H9 (cell line): ENCODE measurements at regions not wholly inside any gene's neighbourhood (a gene's known extent, or its start where the extent isn't known, plus 50 kb on each side); places are given as distances from the start of the nearest gene placed in this dataset.

Experiments used
- DNase-seq: peaks from one replicate; pipeline ENCODE4 v3.0.0-alpha.2; 2017
- H2AFZ ChIP-seq: one replicate; pipeline ENCODE4 v1.6.1; 2013; ENCODE audit warnings: mild to moderate bottlenecking, low read length, control low read depth, moderate library complexity
- H2AK5ac ChIP-seq: 2 replicates; pipeline ENCODE4 v1.6.1; 2013; ENCODE audit warnings: low read length, control low read depth, mixed read lengths; ENCODE audit not compliant: insufficient read length
- H2BK120ac ChIP-seq: one replicate; pipeline ENCODE4 v1.6.1; 2013; ENCODE audit warnings: low read depth, mild to moderate bottlenecking, low read length, control low read depth, inconsistent platforms; ENCODE audit not compliant: poor library complexity, severe bottlenecking
- H2BK12ac ChIP-seq: 2 replicates; pipeline ENCODE4 v1.6.1; 2013; ENCODE audit warnings: low read length, control low read depth, mixed read lengths, low read depth; ENCODE audit not compliant: insufficient read length
- H2BK15ac ChIP-seq: 2 replicates; pipeline ENCODE4 v1.6.1; 2013; ENCODE audit warnings: low read depth, low read length, control low read depth
- H2BK20ac ChIP-seq: one replicate; pipeline ENCODE4 v1.6.1; 2013; ENCODE audit warnings: low read depth, mild to moderate bottlenecking, low read length, control low read depth, inconsistent platforms; ENCODE audit not compliant: poor library complexity, severe bottlenecking
- H2BK5ac ChIP-seq: 2 replicates; pipeline ENCODE4 v1.6.1; 2013; ENCODE audit warnings: low read length, control low read depth, mixed read lengths; ENCODE audit not compliant: insufficient read length
- H3K14ac ChIP-seq: 2 replicates; pipeline ENCODE4 v1.6.1; 2013; ENCODE audit warnings: low read length, control low read depth; ENCODE audit not compliant: insufficient read depth
- H3K18ac ChIP-seq: 2 replicates; pipeline ENCODE4 v1.6.1; 2013; ENCODE audit warnings: low read depth, mild to moderate bottlenecking, mixed read lengths, low read length, control low read depth; ENCODE audit not compliant: insufficient read length
- H3K23ac ChIP-seq: 2 replicates; pipeline ENCODE4 v1.6.1; 2013; ENCODE audit warnings: low read length, control low read depth, mixed read lengths, low read depth; ENCODE audit not compliant: insufficient read length
- H3K23me2 ChIP-seq: 2 replicates; pipeline ENCODE4 v1.6.1; 2013; ENCODE audit warnings: low read depth, mild to moderate bottlenecking, mixed read lengths, low read length, control low read depth; ENCODE audit not compliant: insufficient read length, poor library complexity, severe bottlenecking
- H3K27ac ChIP-seq: 2 replicates; pipeline ENCODE4 v1.5.1; 2013; ENCODE audit warnings: low read length, control low read depth, mixed read lengths, low read depth; ENCODE audit not compliant: insufficient read length
- H3K27me3 ChIP-seq: 2 replicates; pipeline ENCODE4 v1.6.1; 2013; ENCODE audit warnings: low read length, control low read depth, inconsistent platforms; ENCODE audit not compliant: insufficient read depth
- H3K4ac ChIP-seq: 2 replicates; pipeline ENCODE4 v1.6.1; 2013; ENCODE audit warnings: low read depth, mild to moderate bottlenecking, control low read depth, inconsistent platforms, low read length, moderate library complexity
- H3K4me1 ChIP-seq: 2 replicates; pipeline ENCODE4 v1.6.1; 2013; ENCODE audit warnings: low read length, control low read depth, inconsistent platforms; ENCODE audit not compliant: insufficient read depth
- H3K4me2 ChIP-seq: 2 replicates; pipeline ENCODE4 v1.6.1; 2013; ENCODE audit warnings: low read length, control low read depth, mixed read lengths; ENCODE audit not compliant: insufficient read length, insufficient read depth
- H3K56ac ChIP-seq: 2 replicates; pipeline ENCODE4 v1.6.1; 2013; ENCODE audit warnings: low read depth, mild to moderate bottlenecking, mixed read lengths, low read length, control low read depth; ENCODE audit not compliant: insufficient read length
- H3K79me1 ChIP-seq: 2 replicates; pipeline ENCODE4 v1.6.1; 2013; ENCODE audit warnings: low read depth, mild to moderate bottlenecking, moderate library complexity, low read length, control low read depth, inconsistent platforms; ENCODE audit not compliant: insufficient read depth, poor library complexity, severe bottlenecking
- H3K79me2 ChIP-seq: 2 replicates; pipeline ENCODE4 v1.6.1; 2013; ENCODE audit warnings: low read length, control low read depth, inconsistent platforms; ENCODE audit not compliant: insufficient read depth
- H3K9ac ChIP-seq: 2 replicates; pipeline ENCODE4 v1.6.1; 2013; ENCODE audit warnings: low read length, control low read depth, mixed read lengths; ENCODE audit not compliant: insufficient read length; ENCODE audit errors: extremely low read depth
- H3K9me3 ChIP-seq: one replicate; pipeline ENCODE4 v1.6.1; 2013; ENCODE audit warnings: low read depth, low read length, inconsistent platforms; ENCODE audit not compliant: control insufficient read depth
- H3T11ph ChIP-seq: one replicate; pipeline ENCODE4 v1.6.1; 2013; ENCODE audit warnings: mild to moderate bottlenecking, low read length, control low read depth, inconsistent platforms
- H4K20me1 ChIP-seq: one replicate; pipeline ENCODE4 v1.6.1; 2013; ENCODE audit not compliant: control insufficient read depth, insufficient read length, insufficient read depth
- H4K5ac ChIP-seq: 2 replicates; pipeline ENCODE4 v1.6.1; 2013; ENCODE audit warnings: low read depth, mild to moderate bottlenecking, mixed read lengths, low read length, control low read depth; ENCODE audit not compliant: insufficient read length
- H4K8ac ChIP-seq: replicated peaks from 2 replicates; pipeline ENCODE4 v1.6.1; 2013; ENCODE audit warnings: low read length, control low read depth, mixed read lengths, low read depth; ENCODE audit not compliant: insufficient read length
- H4K91ac ChIP-seq: 2 replicates; pipeline ENCODE4 v1.6.1; 2013; ENCODE audit warnings: low read depth, mild to moderate bottlenecking, moderate library complexity, mixed read lengths, low read length, control low read depth; ENCODE audit not compliant: insufficient read length
- H3K27ac Mint-ChIP-seq, 3 experiments: 2 replicates in 2 of 3; 3 replicates in 1 of 3; pipeline ENCODE4 v1.8.0; 2020 to 2021; ENCODE audit warnings: mixed read lengths in 3 of 3, mild to moderate bottlenecking in 1 of 3, moderate library complexity in 1 of 3
- H3K27me3 Mint-ChIP-seq: 2 replicates; pipeline ENCODE4 v1.8.0; 2021; ENCODE audit warnings: low read depth, mild to moderate bottlenecking, moderate library complexity, mixed read lengths
- H3K36me3 Mint-ChIP-seq, 3 experiments: 2 replicates in 2 of 3; 3 replicates in 1 of 3; pipeline ENCODE4 v1.8.0; 2020 to 2021; ENCODE audit warnings: low read depth in 3 of 3, mixed read lengths in 3 of 3; ENCODE audit not compliant: insufficient read depth in 1 of 3
- H3K4me1 Mint-ChIP-seq, 2 experiments: 2 replicates each; pipeline ENCODE4 v1.8.0; 2020; ENCODE audit warnings: mixed read lengths in 2 of 2
- H3K4me3 Mint-ChIP-seq, 2 experiments: 2 replicates in 1 of 2; 3 replicates in 1 of 2; pipeline ENCODE4 v1.8.0; 2020 to 2021; ENCODE audit warnings: mild to moderate bottlenecking in 2 of 2, mixed read lengths in 2 of 2, moderate library complexity in 1 of 2
- H3K9me3 Mint-ChIP-seq, 2 experiments: 2 replicates in 1 of 2; 3 replicates in 1 of 2; pipeline ENCODE4 v1.8.0; 2020; ENCODE audit warnings: mild to moderate bottlenecking in 2 of 2, mixed read lengths in 2 of 2, moderate library complexity in 1 of 2
- WGBS: extraction: QIAGEN DNeasy Blood & Tissue Kit; methylation state at CpG from one replicate; pipeline ENCODE4 v1.1.7; 2013; ENCODE audit warnings: missing lambda C conversion rate, low lambda C conversion rate, mixed read lengths; ENCODE audit not compliant: insufficient read length; ENCODE audit errors: extremely low coverage; 5-methylcytosine and 5-hydroxymethylcytosine counted together
- TF ChIP-seq, protein P1 (sequence below): fragments of 200-600 bp; sonication (generic); conservative IDR thresholded peaks from 3 replicates; pipeline ENCODE4 v1.8.0; 2021; ENCODE audit warnings: antibody characterized with exemption, mild to moderate bottlenecking

DNA sequence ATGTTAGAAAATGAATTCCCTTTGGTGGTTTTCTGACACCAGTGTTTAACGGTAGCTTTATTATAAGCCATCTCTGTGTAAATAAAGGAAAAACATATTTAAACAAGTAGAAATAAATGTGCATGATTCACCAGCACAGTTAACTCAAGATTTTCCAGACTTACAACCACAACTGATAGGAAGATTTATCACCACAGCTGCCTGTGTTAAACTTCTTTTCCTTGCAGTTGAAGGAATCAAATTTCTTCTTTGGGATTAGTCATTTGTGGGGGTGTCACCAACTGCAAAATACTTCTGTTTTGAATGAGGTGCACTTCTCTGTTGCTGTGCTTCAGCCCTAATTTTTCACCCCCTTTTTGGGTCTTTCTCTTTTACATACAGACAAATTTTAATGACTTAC lies 128.1 kb upstream of the STK26 start:
- H3K27ac ChIP-seq, result no peak overlapping the region
- H3K4ac ChIP-seq, result no peak overlapping the region

More for the DNA sequence above, 128.1 kb upstream of the STK26 start:
- no peak overlapping the region for H3T11ph ChIP-seq
- TF ChIP-seq, protein P1, sequence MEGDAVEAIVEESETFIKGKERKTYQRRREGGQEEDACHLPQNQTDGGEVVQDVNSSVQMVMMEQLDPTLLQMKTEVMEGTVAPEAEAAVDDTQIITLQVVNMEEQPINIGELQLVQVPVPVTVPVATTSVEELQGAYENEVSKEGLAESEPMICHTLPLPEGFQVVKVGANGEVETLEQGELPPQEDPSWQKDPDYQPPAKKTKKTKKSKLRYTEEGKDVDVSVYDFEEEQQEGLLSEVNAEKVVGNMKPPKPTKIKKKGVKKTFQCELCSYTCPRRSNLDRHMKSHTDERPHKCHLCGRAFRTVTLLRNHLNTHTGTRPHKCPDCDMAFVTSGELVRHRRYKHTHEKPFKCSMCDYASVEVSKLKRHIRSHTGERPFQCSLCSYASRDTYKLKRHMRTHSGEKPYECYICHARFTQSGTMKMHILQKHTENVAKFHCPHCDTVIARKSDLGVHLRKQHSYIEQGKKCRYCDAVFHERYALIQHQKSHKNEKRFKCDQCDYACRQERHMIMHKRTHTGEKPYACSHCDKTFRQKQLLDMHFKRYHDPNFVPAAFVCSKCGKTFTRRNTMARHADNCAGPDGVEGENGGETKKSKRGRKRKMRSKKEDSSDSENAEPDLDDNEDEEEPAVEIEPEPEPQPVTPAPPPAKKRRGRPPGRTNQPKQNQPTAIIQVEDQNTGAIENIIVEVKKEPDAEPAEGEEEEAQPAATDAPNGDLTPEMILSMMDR, result no peak
- no peaks in the 10 kb centered on the region for H4K20me1 ChIP-seq
- H3K23me2 ChIP-seq, result no peaks in the 10 kb centered on the region
- H2BK120ac ChIP-seq, result no peak overlapping the region
- Mint-ChIP-seq H3K9me3 (no peaks in the 10 kb centered on the region), H3K27me3 (peaks cover 13% of the 10 kb centered on the region), H3K36me3 (no peaks in the 10 kb centered on the region), H3K4me3 (no peak overlapping the region), H3K27ac (no peak overlapping the region), H3K4me1 (peaks cover 0 to 4% of the 10 kb centered on the region in 2 experiments; a peak in 2 of 4 replicates)
- no peaks in the 10 kb centered on the region for H3K27me3 ChIP-seq
- no peak overlapping the region for H2BK20ac ChIP-seq
- no peaks in the 10 kb centered on the region for H3K9me3 ChIP-seq
- WGBS, result no CpG with 5 or more reads among the region's 1 CpG
- no peak overlapping the region for H3K9ac ChIP-seq
- no peak overlapping the region for H2BK12ac ChIP-seq
- no peaks in the 10 kb centered on the region; the same call in 1 of the 2 replicates for H3K4me1 ChIP-seq
- H3K18ac ChIP-seq, result no peak overlapping the region
- H4K91ac ChIP-seq, result no peak overlapping the region
- H2BK15ac ChIP-seq, result no peak overlapping the region
- H2AK5ac ChIP-seq, result no peak overlapping the region
- no peak overlapping the region for H4K5ac ChIP-seq
- H3K14ac ChIP-seq, result no peak overlapping the region
- no peak overlapping the region for H3K23ac ChIP-seq
- H4K8ac ChIP-seq, result no peak overlapping the region
- no peak for DNase-seq
- no peak overlapping the region for H2AFZ ChIP-seq
- H3K79me2 ChIP-seq, result no peaks in the 10 kb centered on the region
- no peaks in the 10 kb centered on the region for H3K79me1 ChIP-seq
- no peak overlapping the region for H2BK5ac ChIP-seq
- no peak overlapping the region for H3K4me2 ChIP-seq
- no peak overlapping the region for H3K56ac ChIP-seq
